IMR-90 (cell line): ENCODE measurements at regions not wholly inside any gene's neighbourhood (a gene's known extent, or its start where the extent isn't known, plus 50 kb on each side); places are given as distances from the start of the nearest gene placed in this dataset.

Experiments
- ATAC-seq: fragments of 200-7000 bp; cut with Tn5 transposase; 2 replicates; pipeline ENCODE4 v1.9.1; 2020; ENCODE audit warnings: low read depth, mild to moderate bottlenecking, moderate library complexity
- BruUV-seq: library from RNA; stranded (reverse); fragments of 400-500 nt; replicated peaks from 2 replicates; lab custom pipeline; 2021; lab: Mats Ljungman, UMichigan
- CTCF ChIA-PET: fragments of 300-600 bp; formaldehyde crosslinking; extraction: SDS; loops from one replicate; lab custom pipeline; 2021; ENCODE audit warnings: antibody characterized with exemption; lab: Yijun Ruan, JAX
- POLR2A ChIA-PET: fragments of 300-600 bp; sonication (Branson Sonifier 250); formaldehyde crosslinking; loops from one replicate; lab custom pipeline; 2022; ENCODE audit warnings: antibody characterized with exemption; ENCODE audit not compliant: unreplicated experiment; lab: Charles Lee
- DNase-seq: peaks from one replicate; pipeline ENCODE4 v3.0.0; 2013
- H2AFZ ChIP-seq: replicated peaks from 2 replicates; pipeline ENCODE3; 2013; ENCODE audit warnings: low read length, mild to moderate bottlenecking; ENCODE audit not compliant: poor library complexity
- H2AK5ac ChIP-seq: 2 replicates; pipeline ENCODE4 v1.6.1; 2013; ENCODE audit warnings: low read depth, low read length, inconsistent platforms
- H2AK9ac ChIP-seq: replicated peaks from 2 replicates; pipeline ENCODE3; 2013; ENCODE audit warnings: mild to moderate bottlenecking, low read depth, low read length, moderate library complexity; ENCODE audit not compliant: poor library complexity
- H2BK120ac ChIP-seq: 2 replicates; pipeline ENCODE4 v1.6.1; 2013; ENCODE audit warnings: low read depth, low read length, inconsistent platforms
- H2BK15ac ChIP-seq: 3 replicates; pipeline ENCODE4 v1.6.1; 2013; ENCODE audit warnings: low read depth, low read length, inconsistent platforms
- H2BK20ac ChIP-seq: 2 replicates; pipeline ENCODE4 v1.6.1; 2013; ENCODE audit warnings: low read depth, mild to moderate bottlenecking, inconsistent platforms, low read length, moderate library complexity
- H2BK5ac ChIP-seq: 2 replicates; pipeline ENCODE4 v1.6.1; 2013; ENCODE audit warnings: mild to moderate bottlenecking, low read depth, low read length, inconsistent platforms; ENCODE audit not compliant: poor library complexity, severe bottlenecking
- H3K14ac ChIP-seq: replicated peaks from 2 replicates; pipeline ENCODE4 v1.6.1; 2013; ENCODE audit warnings: low read depth, low read length, inconsistent platforms
- H3K18ac ChIP-seq: 2 replicates; pipeline ENCODE4 v1.6.1; 2013; ENCODE audit warnings: low read depth, low read length, control low read depth
- H3K23ac ChIP-seq: 2 replicates; pipeline ENCODE4 v1.6.1; 2013; ENCODE audit warnings: low read depth, low read length, inconsistent platforms
- H3K27ac ChIP-seq: 2 replicates; pipeline ENCODE4 v1.5.1; 2013; ENCODE audit warnings: mild to moderate bottlenecking, control low read depth, low read length; ENCODE audit not compliant: insufficient read depth
- H3K27me3 ChIP-seq: 2 replicates; pipeline ENCODE4 v1.6.1; 2013; ENCODE audit warnings: low read length; ENCODE audit not compliant: control insufficient read depth, insufficient read depth
- H3K36me3 ChIP-seq: 2 replicates; pipeline ENCODE4 v1.6.1; 2013; ENCODE audit warnings: low read length, mixed read lengths; ENCODE audit not compliant: control insufficient read depth, insufficient read depth
- H3K4ac ChIP-seq: 2 replicates; pipeline ENCODE4 v1.6.1; 2013; ENCODE audit warnings: low read depth, low read length, inconsistent platforms
- H3K4me1 ChIP-seq: 2 replicates; pipeline ENCODE4 v1.6.1; 2013; ENCODE audit warnings: low read length, mixed read lengths; ENCODE audit not compliant: control insufficient read depth, insufficient read depth
- H3K4me2 ChIP-seq: 2 replicates; pipeline ENCODE4 v1.6.1; 2013; ENCODE audit warnings: low read depth, mild to moderate bottlenecking, control low read depth, low read length, moderate library complexity
- H3K4me3 ChIP-seq: 2 replicates; pipeline ENCODE4 v1.5.1; 2013; ENCODE audit warnings: low read depth, mild to moderate bottlenecking, control low read depth, low read length, moderate library complexity; ENCODE audit not compliant: insufficient read depth
- H3K56ac ChIP-seq: 2 replicates; pipeline ENCODE4 v1.6.1; 2013; ENCODE audit warnings: low read length, inconsistent platforms; ENCODE audit not compliant: insufficient read depth; ENCODE audit errors: extremely low read depth
- H3K79me1 ChIP-seq, 2 experiments: 2 replicates each; pipeline ENCODE4 v1.6.1; 2013; ENCODE audit warnings: low read length in 2 of 2, inconsistent platforms in 1 of 2, low read depth in 1 of 2
- H3K9ac ChIP-seq: 2 replicates; pipeline ENCODE4 v1.6.1; 2013; ENCODE audit warnings: low read depth, low read length, control low read depth
- H3K9me1 ChIP-seq: 2 replicates; pipeline ENCODE4 v1.6.1; 2013; ENCODE audit warnings: low read length, inconsistent platforms; ENCODE audit not compliant: insufficient read depth
- H3K9me3 ChIP-seq: 2 replicates; pipeline ENCODE4 v1.6.1; 2013; ENCODE audit warnings: low read length; ENCODE audit not compliant: control insufficient read depth, insufficient read depth
- H4K20me1 ChIP-seq: 2 replicates; pipeline ENCODE4 v1.6.1; 2013; ENCODE audit warnings: low read length, inconsistent platforms; ENCODE audit not compliant: insufficient read depth
- H4K5ac ChIP-seq: 2 replicates; pipeline ENCODE4 v1.6.1; 2013; ENCODE audit warnings: mild to moderate bottlenecking, low read depth, low read length, control low read depth
- H4K8ac ChIP-seq, 2 experiments: 2 replicates each; pipeline ENCODE4 v1.6.1; 2013; ENCODE audit warnings: low read depth in 2 of 2, low read length in 2 of 2, control low read depth in 1 of 2, inconsistent platforms in 1 of 2
- H4K91ac ChIP-seq: 2 replicates; pipeline ENCODE4 v1.6.1; 2013; ENCODE audit warnings: low read depth, low read length, inconsistent platforms; ENCODE audit not compliant: insufficient read depth
- CHD1 ChIP-seq: IDR thresholded peaks from 2 replicates; pipeline ENCODE4 v1.6.1; 2012; ENCODE audit warnings: low read depth, low read length, improper control_type of control experiment
- MAFK ChIP-seq: IDR thresholded peaks from 2 replicates; pipeline ENCODE4 v1.6.1; 2012; ENCODE audit warnings: low read depth, low read length, improper control_type of control experiment
- NFE2L2 ChIP-seq: fragments of 150-350 bp; IDR thresholded peaks from 2 replicates; pipeline ENCODE4 v1.6.1; 2016; ENCODE audit warnings: low read depth, mild to moderate bottlenecking, low read length
- RCOR1 ChIP-seq: IDR thresholded peaks from 2 replicates; pipeline ENCODE4 v1.6.1; 2012; ENCODE audit warnings: mild to moderate bottlenecking, low read length, improper control_type of control experiment; ENCODE audit not compliant: insufficient replicate concordance
- USF2 ChIP-seq: fragments of 150-350 bp; IDR thresholded peaks from 2 replicates; pipeline ENCODE4 v1.6.1; 2017; ENCODE audit warnings: mild to moderate bottlenecking, antibody characterized with exemption, low read length, low read depth
- WGBS, 2 experiments: methylation state at CpG; one replicate each; pipeline versions ENCODE4 v1.1.5 to v1.1.7; 2013; ENCODE audit warnings: missing lambda C conversion rate in 2 of 2; ENCODE audit not compliant: insufficient read length in 1 of 2; ENCODE audit errors: extremely low coverage in 2 of 2; 5-methylcytosine and 5-hydroxymethylcytosine counted together
- dilution Hi-C: fragments of 300-500 bp; cut with HindIII; formaldehyde crosslinking; loops from one replicate; pipeline ENCODE4 v1.14.3; 2018; ENCODE audit warnings: low sequenced_read_pairs; ENCODE audit not compliant: unreplicated experiment
- in situ Hi-C: fragments of 300-500 bp; cut with MboI; formaldehyde crosslinking; loops from 3 replicates; pipeline ENCODE4 v1.14.3; 2019; ENCODE audit warnings: low sequenced_read_pairs, inconsistent platforms, mixed read lengths
- intact Hi-C: fragments of 100-400 bp; cut with micrococcal nuclease; formaldehyde crosslinking; loops from 2 replicates; pipeline ENCODE4 v1.10.0; 2022

GRCh38 chr6:154653853-154654252 lies 79.4 kb upstream of the SCAF8 start:
- DNase-seq: peak; percentile 87
- POLR2A ChIA-PET: no interaction called here
- Histone ChIP-seq H2BK20ac (no peak overlapping the region), H3K4me1 (no peaks in the 10 kb centered on the region), H3K9me3 (no peaks in the 10 kb centered on the region), H3K36me3 (no peaks in the 10 kb centered on the region), H3K27ac (no peak overlapping the region), H2AK9ac (no peak overlapping the region), H3K4me2 (peak overlapping the region; percentile 29), H3K14ac (peak overlapping the region; percentile 33; the same call in 1 of the 2 replicates), H2AK5ac (no peak overlapping the region), H2BK120ac (no peak overlapping the region), H3K4ac (no peak overlapping the region), H2AFZ (peak overlapping the region; percentile 72), H3K4me3 (no peak overlapping the region), H4K20me1 (no peaks in the 10 kb centered on the region), H4K8ac (no peak overlapping the region), H3K23ac (no peak overlapping the region), H2BK15ac (no peak overlapping the region), H4K5ac (no peak overlapping the region), H3K9me1 (no peaks in the 10 kb centered on the region; the same call in 1 of the 2 replicates), H3K27me3 (no peaks in the 10 kb centered on the region), H3K9ac (no peak overlapping the region), H3K56ac (no peak overlapping the region), H4K91ac (no peak overlapping the region), H3K79me1 (no peaks in the 10 kb centered on the region), H3K18ac (no peak overlapping the region), H2BK5ac (no peak overlapping the region)
- peak; percentile 81; the same call in 1 of the 2 replicates for ATAC-seq
- no TSS peak for BruUV-seq
- CTCF ChIA-PET: interaction anchor here (1.5 kb wide), 1 partner anchor 22 kb away, joined by 4 read pairs; no protein-coding TSS in a partner anchor
- WGBS, 2 experiments: no CpG with 5 or more reads among the region's 4 CpGs
- TF ChIP-seq CHD1: no peak
- no peak for TF ChIP-seq MAFK
- TF ChIP-seq USF2: no peak
- TF ChIP-seq RCOR1: no peak
- no peak for TF ChIP-seq NFE2L2
- dilution Hi-C loops: no loop called here
- in situ Hi-C loops: no loop called here
- intact Hi-C loops: no loop called here
